ENCODE measurements at regions not wholly inside any gene's neighbourhood (a gene's known extent, or its start where the extent isn't known, plus 50 kb on each side); places are given as distances from the start of the nearest gene placed in this dataset.

- Mint-ChIP-seq H3K4me1 (no peaks in the 10 kb centered on the region), H3K27ac (no peak overlapping the region), H3K9me3 (no peaks in the 10 kb centered on the region), H3K36me3 (no peaks in the 10 kb centered on the region), H3K27me3 (ENCODE audit: low read depth in 2 of 2) (peaks cover 0 to 11% of the 10 kb centered on the region in 2 donors), H3K4me3 (no peak overlapping the region)
- H3K36me3 ChIP-seq (ENCODE audit: control insufficient read depth, insufficient read depth, low read length): no peaks in the 10 kb centered on the region
- no peaks in the 10 kb centered on the region for H3K27me3 ChIP-seq (ENCODE audit: control insufficient read depth, insufficient read depth, low read length)
- no peak overlapping the region for H3K4me3 ChIP-seq (ENCODE audit: low read length)
- no peak overlapping the region for H3K27ac ChIP-seq (ENCODE audit: low read length)
- intact Hi-C loops (cut with micrococcal nuclease): no loop called here
- DNase-seq: no peak
- no peak for ATAC-seq
- H3K4me1 ChIP-seq (ENCODE audit: control insufficient read depth, insufficient read depth, low read length): no peaks in the 10 kb centered on the region
- H3K9me3 ChIP-seq (ENCODE audit: control insufficient read depth, insufficient read depth, low read length): no peaks in the 10 kb centered on the region
- 91% methylated on average over 4 of the region's 4 CpGs for WGBS (ENCODE audit: insufficient coverage)
- no peak for TF ChIP-seq CTCF (IDR thresholded peaks at IDR 0.05)
Measured at GRCh38 chr15:98322581-98322980, 325.8 kb upstream of the IGF1R start.

- 55% methylated on average over 2 of the region's 2 CpGs for WGBS (ENCODE audit: insufficient coverage)
- no peak for ATAC-seq
- intact Hi-C loops (cut with micrococcal nuclease): no loop called here
Measured at GRCh38 chr15:98324341-98324970, 323.9 kb upstream of the IGF1R start.

GRCh38 chr15:98326804-98327203, 321.5 kb upstream of the IGF1R start:
- Mint-ChIP-seq H3K4me1 (no peaks in the 10 kb centered on the region), H3K4me3 (no peak overlapping the region), H3K27me3 (ENCODE audit: low read depth in 2 of 2) (peaks cover 0 to 12% of the 10 kb centered on the region in 2 donors), H3K27ac (no peak overlapping the region), H3K36me3 (no peaks in the 10 kb centered on the region), H3K9me3 (no peaks in the 10 kb centered on the region)
- TF ChIP-seq CTCF (IDR thresholded peaks at IDR 0.05): no peak
- Histone ChIP-seq H3K4me1 (ENCODE audit: control insufficient read depth, insufficient read depth, low read length) (no peaks in the 10 kb centered on the region), H3K9me3 (ENCODE audit: control insufficient read depth, insufficient read depth, low read length) (no peaks in the 10 kb centered on the region), H3K27me3 (ENCODE audit: control insufficient read depth, insufficient read depth, low read length) (no peaks in the 10 kb centered on the region), H3K4me3 (ENCODE audit: low read length) (no peak overlapping the region), H3K36me3 (ENCODE audit: control insufficient read depth, insufficient read depth, low read length) (no peaks in the 10 kb centered on the region), H3K27ac (ENCODE audit: low read length) (no peak overlapping the region)
- no peak for DNase-seq
- intact Hi-C loops (cut with micrococcal nuclease): no loop called here
- 66% methylated on average over 5 of the region's 5 CpGs for WGBS (ENCODE audit: insufficient coverage)
- ATAC-seq: no peak

More at GRCh38 chr15:98324341-98324970, 323.9 kb upstream of the IGF1R start:
- Mint-ChIP-seq H3K36me3 (no peaks in the 10 kb centered on the region), H3K27me3 (ENCODE audit: low read depth in 2 of 2) (peaks cover 0 to 11% of the 10 kb centered on the region in 2 donors), H3K4me1 (no peaks in the 10 kb centered on the region), H3K9me3 (no peaks in the 10 kb centered on the region), H3K27ac (no peak overlapping the region), H3K4me3 (no peak overlapping the region)
- no peak for DNase-seq
- Histone ChIP-seq H3K36me3 (ENCODE audit: control insufficient read depth, insufficient read depth, low read length) (no peaks in the 10 kb centered on the region), H3K4me3 (ENCODE audit: low read length) (no peak overlapping the region), H3K27me3 (ENCODE audit: control insufficient read depth, insufficient read depth, low read length) (no peaks in the 10 kb centered on the region), H3K9me3 (ENCODE audit: control insufficient read depth, insufficient read depth, low read length) (no peaks in the 10 kb centered on the region), H3K27ac (ENCODE audit: low read length) (no peak overlapping the region), H3K4me1 (ENCODE audit: control insufficient read depth, insufficient read depth, low read length) (no peaks in the 10 kb centered on the region)
- TF ChIP-seq CTCF (IDR thresholded peaks at IDR 0.05): no peak

- DNase-seq (no peak), ATAC-seq (no peak)
- no peak overlapping the region for H3K27ac ChIP-seq (ENCODE audit: low read length)
- WGBS (ENCODE audit: insufficient coverage): 85% methylated on average over 6 of the region's 8 CpGs
- H3K27me3 ChIP-seq (ENCODE audit: control insufficient read depth, insufficient read depth, low read length): no peaks in the 10 kb centered on the region
- peaks cover 6 to 21% of the 10 kb centered on the region in 2 donors for H3K27me3 Mint-ChIP-seq (ENCODE audit: low read depth in 2 of 2)
- intact Hi-C loops (cut with micrococcal nuclease): no loop called here
- no peaks in the 10 kb centered on the region for H3K36me3 Mint-ChIP-seq
- no peak overlapping the region for H3K4me3 Mint-ChIP-seq
- no peaks in the 10 kb centered on the region for H3K9me3 ChIP-seq (ENCODE audit: control insufficient read depth, insufficient read depth, low read length)
- no peak overlapping the region for H3K27ac Mint-ChIP-seq
- no peaks in the 10 kb centered on the region for H3K4me1 ChIP-seq (ENCODE audit: control insufficient read depth, insufficient read depth, low read length)
- H3K36me3 ChIP-seq (ENCODE audit: control insufficient read depth, insufficient read depth, low read length): no peaks in the 10 kb centered on the region
- TF ChIP-seq CTCF (IDR thresholded peaks at IDR 0.05): no peak
- no peaks in the 10 kb centered on the region for H3K4me1 Mint-ChIP-seq
- no peak overlapping the region for H3K4me3 ChIP-seq (ENCODE audit: low read length)
- H3K9me3 Mint-ChIP-seq: no peaks in the 10 kb centered on the region
Measured at GRCh38 chr15:98330258-98330657, 318.1 kb upstream of the IGF1R start.

Data from natural killer cell (primary cell).